ENCODE measurements at regions not wholly inside any gene's neighbourhood (a gene's known extent, or its start where the extent isn't known, plus 50 kb on each side); places are given as distances from the start of the nearest gene placed in this dataset.
"Not testable (repeated sequence)": the region's sequence is repeated elsewhere in the genome, so short reads cannot be mapped to it uniquely, and the experiment has no call there.

DNA sequence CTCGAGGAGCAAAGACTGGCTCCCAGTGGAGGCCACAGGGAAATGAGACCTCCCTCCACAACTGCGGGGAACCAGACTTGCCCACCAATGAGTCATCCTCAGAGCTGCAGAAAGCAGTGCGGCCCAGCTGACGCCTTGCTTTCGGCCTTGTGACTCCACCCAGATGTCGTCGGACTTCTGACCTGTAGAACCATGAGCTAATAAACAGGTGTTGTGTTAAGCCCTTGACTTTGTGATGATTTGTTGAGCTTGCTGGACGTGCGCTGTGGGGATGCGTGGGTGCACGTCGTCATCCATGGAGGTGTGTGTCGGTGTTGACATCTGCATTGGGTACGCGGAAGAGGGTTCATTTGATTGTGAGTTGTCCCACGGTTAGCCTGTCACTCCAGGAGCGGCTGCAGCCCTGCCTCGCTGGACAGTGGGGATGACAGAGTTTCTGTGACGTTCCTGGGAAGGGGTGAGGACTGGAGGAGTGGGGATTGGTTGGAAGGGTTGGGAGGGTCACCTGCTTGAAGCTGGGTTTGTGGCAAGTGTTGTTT is 154.1 kb downstream of the SH3BP4 start:
- H3K27me3 ChIP-seq (ENCODE audit: low read depth, low read length): no peaks in the 10 kb centered on the region
- no peaks in the 10 kb centered on the region for H3K36me3 ChIP-seq (ENCODE audit: control insufficient read depth in 1 of 2, insufficient read depth in 2 of 2, low read length in 2 of 2)
- H3K4me3 ChIP-seq (ENCODE audit: low read depth in 1 of 2, low read length in 2 of 2): no peak overlapping the region
- no peaks in the 10 kb centered on the region for H3K9me3 ChIP-seq (ENCODE audit: control insufficient read depth in 1 of 2, low read length in 2 of 2)
- H3K27ac ChIP-seq (ENCODE audit: low read length): no peak overlapping the region
- no peaks in the 10 kb centered on the region for H3K4me1 ChIP-seq (ENCODE audit: control insufficient read depth in 1 of 2, insufficient read depth in 2 of 2, low read length in 2 of 2)

DNA sequence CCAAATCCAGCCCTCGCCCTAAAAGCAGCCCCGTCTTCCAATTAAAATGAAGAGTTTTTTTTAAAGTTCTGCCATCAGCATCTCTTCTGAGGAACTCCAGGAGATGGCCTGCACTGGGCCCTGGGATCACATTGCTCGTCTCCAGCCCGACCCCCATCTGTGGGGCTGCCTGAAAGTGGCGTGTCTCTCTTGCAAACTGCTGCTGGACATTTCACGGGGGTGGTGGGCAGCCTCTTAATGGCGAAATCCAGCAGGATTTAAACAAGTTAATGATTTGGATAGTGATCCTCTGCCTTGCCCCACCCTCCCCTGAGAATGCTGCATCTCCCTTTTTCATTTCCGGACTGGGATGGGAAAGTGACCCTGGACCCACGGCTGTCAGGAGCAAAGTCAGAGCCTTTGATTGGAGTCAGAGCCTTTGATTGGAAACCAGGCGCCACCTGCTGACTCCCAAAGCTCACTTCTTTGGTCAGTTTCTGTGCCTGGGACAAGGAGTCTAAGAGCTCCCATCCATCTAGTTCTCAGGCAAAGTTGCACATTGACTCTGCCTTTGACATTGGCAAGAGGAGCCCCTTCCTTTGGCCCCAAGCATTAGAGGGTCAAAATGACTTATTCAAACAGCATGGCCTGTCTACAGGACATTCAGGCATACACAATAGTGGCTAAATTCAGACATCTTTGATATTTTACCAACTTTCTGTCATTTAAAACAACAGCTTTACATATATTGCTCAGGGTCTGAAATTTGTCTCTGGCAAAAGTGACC is 155.2 kb downstream of the SH3BP4 start:
- no peak overlapping the region for H3K4me3 ChIP-seq (ENCODE audit: low read depth in 1 of 2, low read length in 2 of 2)
- H3K36me3 ChIP-seq (ENCODE audit: control insufficient read depth in 1 of 2, insufficient read depth in 2 of 2, low read length in 2 of 2): no peaks in the 10 kb centered on the region
- H3K27me3 ChIP-seq (ENCODE audit: low read depth, low read length): no peaks in the 10 kb centered on the region
- H3K4me1 ChIP-seq (ENCODE audit: control insufficient read depth in 1 of 2, insufficient read depth in 2 of 2, low read length in 2 of 2): no peaks in the 10 kb centered on the region
- no peaks in the 10 kb centered on the region for H3K9me3 ChIP-seq (ENCODE audit: control insufficient read depth in 1 of 2, low read length in 2 of 2)
- H3K27ac ChIP-seq (ENCODE audit: low read length): no peak overlapping the region

DNA sequence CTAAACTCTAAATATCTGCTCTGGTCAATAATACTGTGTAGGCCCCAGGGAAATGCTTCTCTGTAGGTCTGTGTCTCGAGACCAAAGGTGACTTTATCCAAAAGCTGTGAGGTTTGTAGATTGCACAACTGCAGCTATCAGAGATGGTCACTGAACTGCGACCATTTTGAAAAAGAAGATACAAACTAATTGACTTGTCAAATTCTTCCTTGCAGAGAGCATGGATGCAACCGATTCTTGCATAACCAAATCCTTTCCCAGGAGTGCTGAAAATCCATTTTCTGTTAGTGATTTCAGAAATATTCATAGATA is 155.8 kb downstream of the SH3BP4 start:
- no peak overlapping the region for H3K4me3 ChIP-seq (ENCODE audit: low read depth in 1 of 2, low read length in 2 of 2)
- H3K36me3 ChIP-seq (ENCODE audit: control insufficient read depth in 1 of 2, insufficient read depth in 2 of 2, low read length in 2 of 2): no peaks in the 10 kb centered on the region
- H3K9me3 ChIP-seq (ENCODE audit: control insufficient read depth in 1 of 2, low read length in 2 of 2): no peaks in the 10 kb centered on the region
- H3K27ac ChIP-seq (ENCODE audit: low read length): no peak overlapping the region
- no peaks in the 10 kb centered on the region for H3K4me1 ChIP-seq (ENCODE audit: control insufficient read depth in 1 of 2, insufficient read depth in 2 of 2, low read length in 2 of 2)
- H3K27me3 ChIP-seq (ENCODE audit: low read depth, low read length): no peaks in the 10 kb centered on the region

DNA sequence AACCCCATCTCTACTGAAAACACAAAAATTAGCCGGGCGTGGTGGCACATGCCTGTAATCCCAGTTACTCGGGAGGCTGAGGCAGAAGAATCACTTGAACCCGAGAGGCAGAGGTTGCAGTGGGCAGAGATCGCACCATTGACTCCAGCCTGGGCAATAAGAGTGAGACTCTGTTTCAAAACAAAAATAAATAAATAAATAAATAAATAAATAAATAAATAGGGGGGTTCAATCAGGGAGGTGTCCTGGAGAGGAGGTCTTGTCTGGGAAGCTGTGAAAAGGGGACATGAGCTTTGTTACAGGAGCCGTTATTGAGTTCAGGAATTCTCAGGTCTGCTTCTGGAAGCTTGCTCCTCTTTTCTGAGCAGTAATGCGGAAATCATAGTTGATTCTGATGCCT is 157.7 kb downstream of the SH3BP4 start:
- not testable (repeated sequence) for H3K4me3 ChIP-seq (ENCODE audit: low read depth in 1 of 2, low read length in 2 of 2); H3K9me3 ChIP-seq (ENCODE audit: control insufficient read depth in 1 of 2, low read length in 2 of 2); H3K4me1 ChIP-seq (ENCODE audit: control insufficient read depth in 1 of 2, insufficient read depth in 2 of 2, low read length in 2 of 2); H3K36me3 ChIP-seq (ENCODE audit: control insufficient read depth in 1 of 2, insufficient read depth in 2 of 2, low read length in 2 of 2); H3K27ac ChIP-seq (ENCODE audit: low read length); H3K27me3 ChIP-seq (ENCODE audit: low read depth, low read length)

DNA sequence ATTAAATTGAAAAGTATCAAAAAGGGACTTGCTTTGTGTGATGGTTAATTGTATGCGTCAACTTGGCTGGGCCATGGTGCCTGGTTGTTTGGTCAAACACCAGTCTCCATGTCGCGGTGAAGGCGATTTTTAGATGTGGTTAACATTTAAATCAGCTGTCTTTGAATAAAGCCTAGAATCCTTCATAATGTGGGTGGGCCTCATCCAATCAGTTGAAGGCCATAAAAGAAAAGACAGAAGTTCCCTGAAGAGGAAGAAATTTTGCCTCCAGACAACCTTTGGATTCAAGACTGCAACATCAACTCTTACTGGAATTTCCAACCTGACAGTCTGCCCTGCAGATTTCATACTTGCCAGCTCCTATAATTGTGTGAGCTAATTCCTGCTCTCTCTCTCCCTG is 160.5 kb downstream of the SH3BP4 start:
- Histone ChIP-seq H3K4me3 (ENCODE audit: low read depth in 1 of 2, low read length in 2 of 2) (no peak overlapping the region), H3K27ac (ENCODE audit: low read length) (no peak overlapping the region), H3K9me3 (ENCODE audit: control insufficient read depth in 1 of 2, low read length in 2 of 2) (no peaks in the 10 kb centered on the region), H3K27me3 (ENCODE audit: low read depth, low read length) (no peaks in the 10 kb centered on the region), H3K36me3 (ENCODE audit: control insufficient read depth in 1 of 2, insufficient read depth in 2 of 2, low read length in 2 of 2) (no peaks in the 10 kb centered on the region), H3K4me1 (ENCODE audit: control insufficient read depth in 1 of 2, insufficient read depth in 2 of 2, low read length in 2 of 2) (no peaks in the 10 kb centered on the region)

DNA sequence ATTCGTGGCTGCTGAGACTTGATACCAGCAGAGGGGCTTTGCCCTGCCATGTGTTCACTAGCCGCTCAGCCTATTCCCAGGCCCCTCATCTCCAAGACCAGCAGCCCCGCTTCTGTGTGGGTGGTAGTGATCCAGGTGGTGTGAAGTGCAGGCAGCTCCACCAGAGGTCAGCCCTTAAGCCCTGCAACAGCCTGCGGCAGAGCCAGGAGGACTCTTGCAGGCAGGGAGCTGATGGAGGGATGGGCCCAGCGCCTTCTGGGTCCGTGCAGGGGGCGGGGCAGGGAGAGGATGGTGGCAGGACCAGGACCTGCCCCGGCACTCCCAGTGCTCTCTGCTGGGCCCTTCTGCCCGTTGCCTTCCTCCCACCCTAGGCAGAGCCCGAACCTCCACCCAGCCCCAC is 162.0 kb downstream of the SH3BP4 start:
- no peaks in the 10 kb centered on the region for H3K4me1 ChIP-seq (ENCODE audit: control insufficient read depth in 1 of 2, insufficient read depth in 2 of 2, low read length in 2 of 2)
- H3K27ac ChIP-seq (ENCODE audit: low read length): no peak overlapping the region
- no peaks in the 10 kb centered on the region for H3K36me3 ChIP-seq (ENCODE audit: control insufficient read depth in 1 of 2, insufficient read depth in 2 of 2, low read length in 2 of 2)
- H3K9me3 ChIP-seq (ENCODE audit: control insufficient read depth in 1 of 2, low read length in 2 of 2): no peaks in the 10 kb centered on the region
- no peak overlapping the region for H3K4me3 ChIP-seq (ENCODE audit: low read depth in 1 of 2, low read length in 2 of 2)
- no peaks in the 10 kb centered on the region for H3K27me3 ChIP-seq (ENCODE audit: low read depth, low read length)

DNA sequence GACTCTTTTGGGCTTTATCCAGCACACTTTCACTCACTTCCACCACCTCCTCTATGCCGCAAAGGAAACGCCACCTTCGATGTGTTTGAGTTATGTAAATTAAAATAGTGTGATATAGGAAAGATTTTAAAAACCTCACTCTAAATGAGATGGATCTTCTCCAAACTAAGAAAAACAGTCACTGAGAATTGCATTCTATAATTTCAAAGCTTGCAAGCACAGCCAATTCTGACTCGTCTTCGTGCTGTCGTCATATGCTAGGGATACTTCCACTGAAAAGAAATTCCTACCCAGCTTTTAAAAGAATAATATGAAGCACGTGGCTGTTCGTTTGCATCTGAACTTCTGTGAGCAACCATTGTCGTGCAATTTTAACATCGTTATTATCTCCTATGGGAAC is 162.5 kb downstream of the SH3BP4 start:
- Histone ChIP-seq H3K9me3 (ENCODE audit: control insufficient read depth in 1 of 2, low read length in 2 of 2) (no peaks in the 10 kb centered on the region), H3K4me1 (ENCODE audit: control insufficient read depth in 1 of 2, insufficient read depth in 2 of 2, low read length in 2 of 2) (no peaks in the 10 kb centered on the region), H3K4me3 (ENCODE audit: low read depth in 1 of 2, low read length in 2 of 2) (no peak overlapping the region), H3K27me3 (ENCODE audit: low read depth, low read length) (no peaks in the 10 kb centered on the region), H3K36me3 (ENCODE audit: control insufficient read depth in 1 of 2, insufficient read depth in 2 of 2, low read length in 2 of 2) (no peaks in the 10 kb centered on the region), H3K27ac (ENCODE audit: low read length) (no peak overlapping the region)

DNA sequence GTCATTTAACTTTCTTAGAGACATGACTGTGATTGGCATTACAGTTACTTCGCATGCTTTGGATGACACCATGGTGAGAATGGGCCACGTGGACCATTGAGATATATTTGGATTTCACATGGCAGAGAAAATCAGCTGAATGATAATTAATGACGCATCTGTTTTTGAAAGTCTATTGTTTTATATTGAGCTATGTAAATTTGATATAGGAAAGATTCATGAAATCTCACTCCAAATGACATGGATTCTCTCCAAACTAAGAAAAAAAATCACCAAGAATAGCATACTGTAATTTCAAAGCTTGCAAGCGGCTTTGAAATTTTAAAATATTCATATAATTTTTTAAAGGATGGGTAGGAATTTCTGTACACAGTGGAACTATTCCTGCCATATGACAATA is 163.7 kb downstream of the SH3BP4 start:
- Histone ChIP-seq H3K27ac (ENCODE audit: low read length) (no peak overlapping the region), H3K4me1 (ENCODE audit: control insufficient read depth in 1 of 2, insufficient read depth in 2 of 2, low read length in 2 of 2) (no peaks in the 10 kb centered on the region), H3K4me3 (ENCODE audit: low read depth in 1 of 2, low read length in 2 of 2) (no peak overlapping the region), H3K27me3 (ENCODE audit: low read depth, low read length) (no peaks in the 10 kb centered on the region), H3K9me3 (ENCODE audit: control insufficient read depth in 1 of 2, low read length in 2 of 2) (no peaks in the 10 kb centered on the region), H3K36me3 (ENCODE audit: control insufficient read depth in 1 of 2, insufficient read depth in 2 of 2, low read length in 2 of 2) (no peaks in the 10 kb centered on the region)

DNA sequence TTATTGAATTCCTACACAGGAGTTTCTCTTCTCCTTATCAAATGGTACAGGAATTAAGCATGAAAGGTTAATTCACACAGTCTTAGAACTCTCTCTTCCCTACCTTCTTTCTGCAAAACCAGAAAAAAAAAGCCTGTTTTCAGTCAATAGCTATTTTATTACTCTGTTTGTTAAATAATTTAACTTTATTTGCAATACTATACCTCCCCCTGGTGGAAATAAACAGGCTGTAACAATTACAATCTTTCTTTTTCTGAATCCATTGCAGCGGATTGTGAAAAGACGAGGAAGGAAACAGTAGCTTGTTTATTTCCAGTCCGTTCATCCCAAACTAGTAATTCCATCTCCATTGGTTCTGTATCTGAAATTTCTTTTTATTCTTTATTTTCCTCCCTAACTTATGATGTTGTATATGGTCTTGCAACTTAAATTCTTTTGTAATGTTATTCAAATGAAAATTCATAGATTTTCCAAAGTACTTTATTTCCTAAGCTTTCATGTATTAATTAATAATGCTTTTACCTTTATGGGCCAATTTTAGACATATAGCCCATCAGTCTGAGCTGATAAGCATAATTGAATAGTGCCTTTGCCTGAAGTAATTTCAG is 165.2 kb downstream of the SH3BP4 start:
- H3K4me1 ChIP-seq (ENCODE audit: control insufficient read depth in 1 of 2, insufficient read depth in 2 of 2, low read length in 2 of 2): no peaks in the 10 kb centered on the region
- H3K27ac ChIP-seq (ENCODE audit: low read length): no peak overlapping the region
- H3K27me3 ChIP-seq (ENCODE audit: low read depth, low read length): no peaks in the 10 kb centered on the region
- H3K9me3 ChIP-seq (ENCODE audit: control insufficient read depth in 1 of 2, low read length in 2 of 2): no peaks in the 10 kb centered on the region
- H3K36me3 ChIP-seq (ENCODE audit: control insufficient read depth in 1 of 2, insufficient read depth in 2 of 2, low read length in 2 of 2): no peaks in the 10 kb centered on the region
- H3K4me3 ChIP-seq (ENCODE audit: low read depth in 1 of 2, low read length in 2 of 2): no peak overlapping the region

DNA sequence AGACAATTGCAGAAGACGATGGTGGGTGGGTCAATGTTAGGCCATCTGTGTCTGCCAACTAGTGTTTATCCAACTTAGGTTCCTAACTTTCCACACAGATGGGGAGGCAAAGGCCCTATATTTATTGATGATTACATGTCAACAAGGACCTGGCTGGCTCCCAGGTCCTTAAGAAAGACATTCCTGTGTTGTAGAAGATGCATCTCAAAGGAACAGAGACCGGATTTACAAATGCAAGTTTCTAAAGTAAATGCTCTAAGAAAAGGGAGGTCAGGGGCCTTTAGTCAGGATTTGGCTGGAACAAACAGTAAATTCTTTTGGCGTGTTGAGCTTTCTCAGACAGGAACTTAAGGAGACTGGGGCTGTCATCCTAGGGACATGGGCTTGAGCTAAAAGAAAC is 175.0 kb downstream of the SH3BP4 start:
- no peak overlapping the region for H3K4me3 ChIP-seq (ENCODE audit: low read depth in 1 of 2, low read length in 2 of 2)
- no peak overlapping the region for H3K27ac ChIP-seq (ENCODE audit: low read length)
- H3K9me3 ChIP-seq (ENCODE audit: control insufficient read depth in 1 of 2, low read length in 2 of 2): no peaks in the 10 kb centered on the region
- H3K4me1 ChIP-seq (ENCODE audit: control insufficient read depth in 1 of 2, insufficient read depth in 2 of 2, low read length in 2 of 2): no peaks in the 10 kb centered on the region
- H3K36me3 ChIP-seq (ENCODE audit: control insufficient read depth in 1 of 2, insufficient read depth in 2 of 2, low read length in 2 of 2): no peaks in the 10 kb centered on the region
- H3K27me3 ChIP-seq (ENCODE audit: low read depth, low read length): no peaks in the 10 kb centered on the region

DNA sequence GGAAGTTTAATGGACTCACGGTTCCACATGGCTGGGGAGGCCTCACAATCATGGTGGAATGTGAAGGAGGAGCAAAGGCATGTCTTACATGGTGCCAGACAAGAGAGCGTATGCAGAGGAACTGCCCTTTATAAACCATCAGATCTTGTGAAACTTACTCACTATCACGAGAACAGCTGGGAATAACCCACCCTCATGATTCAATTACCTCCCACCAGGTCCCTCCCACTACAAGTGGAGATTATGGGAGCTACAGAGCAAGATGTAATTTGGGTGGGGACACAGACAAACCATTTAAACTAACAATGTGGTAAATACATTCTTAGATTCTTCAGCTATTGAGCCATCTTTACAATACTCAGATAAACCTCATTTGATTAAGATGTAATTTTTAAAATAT is 176.1 kb downstream of the SH3BP4 start:
- no peak overlapping the region for H3K27ac ChIP-seq (ENCODE audit: low read length)
- no peaks in the 10 kb centered on the region for H3K9me3 ChIP-seq (ENCODE audit: control insufficient read depth in 1 of 2, low read length in 2 of 2)
- H3K4me3 ChIP-seq (ENCODE audit: low read depth in 1 of 2, low read length in 2 of 2): no peak overlapping the region
- H3K27me3 ChIP-seq (ENCODE audit: low read depth, low read length): no peaks in the 10 kb centered on the region
- H3K36me3 ChIP-seq (ENCODE audit: control insufficient read depth in 1 of 2, insufficient read depth in 2 of 2, low read length in 2 of 2): no peaks in the 10 kb centered on the region
- H3K4me1 ChIP-seq (ENCODE audit: control insufficient read depth in 1 of 2, insufficient read depth in 2 of 2, low read length in 2 of 2): no peaks in the 10 kb centered on the region

DNA sequence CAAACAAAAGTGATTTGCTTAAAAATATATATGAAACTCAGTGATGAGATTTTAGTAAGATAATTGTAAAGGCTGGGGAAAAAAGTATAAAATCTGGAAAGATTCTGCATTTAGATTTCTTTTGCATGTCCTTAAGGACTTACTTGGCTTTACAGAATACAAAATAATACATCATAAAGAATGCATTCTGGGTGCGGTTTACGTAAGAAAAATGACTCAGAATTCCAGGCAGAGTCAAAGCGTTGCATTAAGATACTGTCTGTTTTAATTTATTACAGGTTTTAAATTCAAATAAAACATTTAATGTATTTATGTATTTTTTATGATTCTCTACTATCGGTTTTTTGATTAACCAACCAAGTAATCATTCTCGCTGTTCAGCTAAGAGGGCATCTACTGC is 178.0 kb downstream of the SH3BP4 start:
- H3K9me3 ChIP-seq (ENCODE audit: control insufficient read depth in 1 of 2, low read length in 2 of 2): no peaks in the 10 kb centered on the region
- no peaks in the 10 kb centered on the region for H3K4me1 ChIP-seq (ENCODE audit: control insufficient read depth in 1 of 2, insufficient read depth in 2 of 2, low read length in 2 of 2)
- no peak overlapping the region for H3K27ac ChIP-seq (ENCODE audit: low read length)
- no peak overlapping the region for H3K4me3 ChIP-seq (ENCODE audit: low read depth in 1 of 2, low read length in 2 of 2)
- no peaks in the 10 kb centered on the region for H3K27me3 ChIP-seq (ENCODE audit: low read depth, low read length)
- no peaks in the 10 kb centered on the region for H3K36me3 ChIP-seq (ENCODE audit: control insufficient read depth in 1 of 2, insufficient read depth in 2 of 2, low read length in 2 of 2)

All from muscle layer of duodenum (tissue), 2 donors.